Neuronal stem cell (in vitro differentiated cells): ENCODE measurements at regions not wholly inside any gene's neighbourhood (a gene's known extent, or its start where the extent isn't known, plus 50 kb on each side); places are given as distances from the start of the nearest gene placed in this dataset.

ENCODE experiments used
- DNase-seq: peaks from one replicate; pipeline ENCODE4 v3.0.0-alpha.2; 2013; ENCODE audit warnings: low spot score
- H2AFZ ChIP-seq: one replicate; pipeline ENCODE4 v1.6.1; 2013; ENCODE audit warnings: mild to moderate bottlenecking, low read length, inconsistent platforms
- H2AK5ac ChIP-seq: 2 replicates; pipeline ENCODE4 v1.6.1; 2013; ENCODE audit warnings: low read depth, mild to moderate bottlenecking, inconsistent platforms, low read length, moderate library complexity, mixed read lengths
- H2BK120ac ChIP-seq: 2 replicates; pipeline ENCODE4 v1.6.1; 2013; ENCODE audit warnings: low read depth, mild to moderate bottlenecking, inconsistent platforms, low read length, moderate library complexity, mixed read lengths
- H2BK12ac ChIP-seq: one replicate; pipeline ENCODE4 v1.6.1; 2013; ENCODE audit warnings: low read length, inconsistent platforms
- H2BK15ac ChIP-seq: 2 replicates; pipeline ENCODE4 v1.6.1; 2013; ENCODE audit warnings: mild to moderate bottlenecking, low read length, inconsistent platforms, mixed read lengths
- H2BK5ac ChIP-seq: one replicate; pipeline ENCODE4 v1.6.1; 2013; ENCODE audit warnings: inconsistent platforms, mild to moderate bottlenecking, low read length, moderate library complexity
- H3K14ac ChIP-seq: one replicate; pipeline ENCODE4 v1.6.1; 2013; ENCODE audit warnings: low read length, inconsistent platforms
- H3K18ac ChIP-seq: 2 replicates; pipeline ENCODE4 v1.6.1; 2013; ENCODE audit warnings: low read length, inconsistent platforms
- H3K23ac ChIP-seq: 2 replicates; pipeline ENCODE4 v1.6.1; 2013; ENCODE audit warnings: low read depth, mild to moderate bottlenecking, mixed read lengths, low read length, inconsistent platforms; ENCODE audit not compliant: poor library complexity
- H3K27ac ChIP-seq: replicated peaks from 3 replicates; pipeline ENCODE4 v1.5.1; 2013; ENCODE audit warnings: low read length, inconsistent platforms
- H3K27me3 ChIP-seq, 3 experiments: 2 replicates each; pipeline ENCODE4 v1.6.1; 2013; ENCODE audit warnings: low read length in 3 of 3, mild to moderate bottlenecking in 2 of 3, inconsistent platforms in 1 of 3, low read depth in 1 of 3, mixed read lengths in 1 of 3, moderate library complexity in 1 of 3; ENCODE audit not compliant: control insufficient read depth in 3 of 3, insufficient read depth in 3 of 3
- H3K36me3 ChIP-seq, 2 donors: replicated peaks in 1 of 2; 2 replicates each; pipeline ENCODE4 v1.6.1; 2013; ENCODE audit warnings: low read length in 2 of 2; ENCODE audit not compliant: control insufficient read depth in 2 of 2, insufficient read depth in 2 of 2
- H3K4ac ChIP-seq: 2 replicates; pipeline ENCODE4 v1.6.1; 2013; ENCODE audit warnings: inconsistent platforms, mild to moderate bottlenecking, low read length, moderate library complexity
- H3K4me1 ChIP-seq, 2 donors: 1 replicate in 1 of 2; 2 replicates in 1 of 2; pipeline ENCODE4 v1.6.1; 2013; ENCODE audit warnings: low read length in 2 of 2, low read depth in 1 of 2; ENCODE audit not compliant: control insufficient read depth in 2 of 2, insufficient read depth in 1 of 2
- H3K4me2 ChIP-seq: one replicate; pipeline ENCODE4 v1.6.1; 2013; ENCODE audit warnings: mild to moderate bottlenecking, low read length, inconsistent platforms; ENCODE audit not compliant: insufficient read depth, poor library complexity, severe bottlenecking
- H3K4me3 ChIP-seq, 2 donors: 2 replicates each; pipeline ENCODE4 v1.5.1; 2013; ENCODE audit warnings: low read length in 2 of 2, mild to moderate bottlenecking in 2 of 2, inconsistent platforms in 1 of 2, moderate library complexity in 1 of 2
- H3K79me1 ChIP-seq: one replicate; pipeline ENCODE4 v1.6.1; 2013; ENCODE audit warnings: low read depth, mild to moderate bottlenecking, inconsistent platforms, low read length, moderate library complexity
- H3K9ac ChIP-seq: one replicate; pipeline ENCODE4 v1.6.1; 2013; ENCODE audit warnings: mild to moderate bottlenecking, low read depth, low read length, inconsistent platforms; ENCODE audit not compliant: poor library complexity
- H3K9me3 ChIP-seq, 2 donors: replicated peaks in 1 of 2; 2 replicates each; pipeline versions ENCODE3 to v1.6.1; 2013; ENCODE audit warnings: low read length in 2 of 2, mild to moderate bottlenecking in 2 of 2, inconsistent platforms in 1 of 2, low read depth in 1 of 2, mixed read lengths in 1 of 2, moderate library complexity in 1 of 2; ENCODE audit not compliant: control insufficient read depth in 2 of 2, insufficient read depth in 1 of 2
- H4K8ac ChIP-seq: one replicate; pipeline ENCODE4 v1.6.1; 2013; ENCODE audit warnings: low read depth, mild to moderate bottlenecking, inconsistent platforms, low read length, moderate library complexity
- H4K91ac ChIP-seq: one replicate; pipeline ENCODE4 v1.6.1; 2013; ENCODE audit warnings: low read length, low read depth, mild to moderate bottlenecking, inconsistent platforms; ENCODE audit not compliant: poor library complexity
- WGBS, 2 donors: extraction: QIAGEN DNeasy Blood & Tissue Kit; methylation state at CpG; one replicate each; pipeline ENCODE4 v1.1.7; 2013; ENCODE audit warnings: missing lambda C conversion rate in 2 of 2, mixed read lengths in 1 of 2; ENCODE audit not compliant: insufficient read length in 2 of 2, insufficient replicate concordance in 1 of 2; ENCODE audit errors: extremely low coverage in 2 of 2; 5-methylcytosine and 5-hydroxymethylcytosine counted together

GRCh38 chr5:30390095-30390494, 803.4 kb upstream of the CDH6 start:
- Histone ChIP-seq H3K14ac (no peak overlapping the region), H3K4me3 (no peak overlapping the region), H3K9ac (no peak overlapping the region), H3K36me3 (no peaks in the 10 kb centered on the region), H3K27ac (no peak overlapping the region), H3K4me2 (no peak overlapping the region), H2BK5ac (no peak overlapping the region), H4K91ac (no peak overlapping the region), H3K4ac (no peak overlapping the region), H3K27me3 (no peaks in the 10 kb centered on the region), H2BK15ac (no peak overlapping the region), H3K9me3 (no peaks in the 10 kb centered on the region), H2AFZ (no peak overlapping the region), H2BK120ac (no peak overlapping the region), H3K23ac (no peak overlapping the region), H3K4me1 (no peaks in the 10 kb centered on the region), H2BK12ac (no peak overlapping the region), H2AK5ac (no peak overlapping the region), H3K18ac (no peak overlapping the region), H4K8ac (no peak overlapping the region), H3K79me1 (no peaks in the 10 kb centered on the region)
- no peak for DNase-seq
- WGBS, 2 donors = no CpG with 5 or more reads among the region's 2 CpGs

- H3K9me3 ChIP-seq = no peaks in the 10 kb centered on the region
- no peak overlapping the region for H3K27ac ChIP-seq
- H3K79me1 ChIP-seq = no peaks in the 10 kb centered on the region
- no peak overlapping the region for H3K23ac ChIP-seq
- no peak overlapping the region for H3K14ac ChIP-seq
- H3K27me3 ChIP-seq = no peaks in the 10 kb centered on the region
- H2AK5ac ChIP-seq = no peak overlapping the region
- H4K91ac ChIP-seq = no peak overlapping the region
- no CpG with 5 or more reads among the region's 3 CpGs for WGBS, 2 donors
- no peak for DNase-seq
- H3K18ac ChIP-seq = no peak overlapping the region
- H3K4me2 ChIP-seq = no peak overlapping the region
- H2BK12ac ChIP-seq = no peak overlapping the region
- H2BK120ac ChIP-seq = no peak overlapping the region
- H2BK15ac ChIP-seq = no peak overlapping the region
- no peak overlapping the region for H2BK5ac ChIP-seq
- H4K8ac ChIP-seq = no peak overlapping the region
- H3K36me3 ChIP-seq = no peaks in the 10 kb centered on the region
- H3K4ac ChIP-seq = no peak overlapping the region
- H3K4me1 ChIP-seq = no peaks in the 10 kb centered on the region
- no peak overlapping the region for H3K4me3 ChIP-seq
- no peak overlapping the region for H3K9ac ChIP-seq
- H2AFZ ChIP-seq = no peak overlapping the region
These were observed 805.4 kb upstream of the CDH6 start for GRCh38 chr5:30387974-30388632.

- Histone ChIP-seq H2BK120ac (no peak overlapping the region), H2AK5ac (no peak overlapping the region), H3K4ac (no peak overlapping the region), H3K4me2 (no peak overlapping the region), H3K4me3 (no peak overlapping the region), H4K91ac (no peak overlapping the region), H3K79me1 (no peaks in the 10 kb centered on the region), H3K27ac (no peak overlapping the region), H2BK15ac (no peak overlapping the region), H4K8ac (no peak overlapping the region), H3K9me3 (no peaks in the 10 kb centered on the region), H2BK12ac (no peak overlapping the region), H3K14ac (no peak overlapping the region), H2AFZ (no peak overlapping the region), H3K36me3 (no peaks in the 10 kb centered on the region), H3K4me1 (no peaks in the 10 kb centered on the region), H3K27me3 (no peaks in the 10 kb centered on the region), H3K23ac (no peak overlapping the region), H3K9ac (no peak overlapping the region), H3K18ac (no peak overlapping the region), H2BK5ac (no peak overlapping the region)
- WGBS, 2 donors = no CpG with 5 or more reads among the region's 2 CpGs
- no peak for DNase-seq
These were observed 807.7 kb upstream of the CDH6 start for GRCh38 chr5:30385754-30386153.

GRCh38 chr5:30384171-30384570, 809.3 kb upstream of the CDH6 start:
- H3K9ac ChIP-seq = no peak overlapping the region
- H3K9me3 ChIP-seq = no peaks in the 10 kb centered on the region
- no peak overlapping the region for H2BK15ac ChIP-seq
- no peak overlapping the region for H3K23ac ChIP-seq
- H3K4ac ChIP-seq = no peak overlapping the region
- H3K27me3 ChIP-seq = no peaks in the 10 kb centered on the region
- H2BK5ac ChIP-seq = no peak overlapping the region
- H3K79me1 ChIP-seq = no peaks in the 10 kb centered on the region
- no peak for DNase-seq
- H2BK12ac ChIP-seq = no peak overlapping the region
- H3K18ac ChIP-seq = no peak overlapping the region
- no peak overlapping the region for H4K91ac ChIP-seq
- H3K4me1 ChIP-seq = peaks cover 1 to 2% of the 10 kb centered on the region in 2 donors
- H3K36me3 ChIP-seq = no peaks in the 10 kb centered on the region
- H2AFZ ChIP-seq = no peak overlapping the region
- no peak overlapping the region for H3K4me3 ChIP-seq
- H4K8ac ChIP-seq = no peak overlapping the region
- no peak overlapping the region for H3K4me2 ChIP-seq
- WGBS, 2 donors = no CpG with 5 or more reads among the region's 4 CpGs
- no peak overlapping the region for H3K14ac ChIP-seq
- H3K27ac ChIP-seq = no peak overlapping the region
- H2BK120ac ChIP-seq = no peak overlapping the region
- H2AK5ac ChIP-seq = no peak overlapping the region
